ENCODE measurements at regions not wholly inside any gene's neighbourhood (a gene's known extent, or its start where the extent isn't known, plus 50 kb on each side); places are given as distances from the start of the nearest gene placed in this dataset.

GRCh38 chr21:41589131-41589530 is 81.2 kb upstream of the TMPRSS2 start:
- in situ Hi-C loops (cut with HindIII; ENCODE audit: low pct_unique_long_range_greater_than_20kb, low sequenced_read_pairs) = no loop called here
- DNase-seq (ENCODE audit: low read depth) = no peak

- no peak for DNase-seq (ENCODE audit: low read depth)
- in situ Hi-C loops (cut with HindIII; ENCODE audit: low pct_unique_long_range_greater_than_20kb, low sequenced_read_pairs) = no loop called here
Measured at GRCh38 chr21:41585199-41585994, 77.4 kb upstream of the TMPRSS2 start.

DNA sequence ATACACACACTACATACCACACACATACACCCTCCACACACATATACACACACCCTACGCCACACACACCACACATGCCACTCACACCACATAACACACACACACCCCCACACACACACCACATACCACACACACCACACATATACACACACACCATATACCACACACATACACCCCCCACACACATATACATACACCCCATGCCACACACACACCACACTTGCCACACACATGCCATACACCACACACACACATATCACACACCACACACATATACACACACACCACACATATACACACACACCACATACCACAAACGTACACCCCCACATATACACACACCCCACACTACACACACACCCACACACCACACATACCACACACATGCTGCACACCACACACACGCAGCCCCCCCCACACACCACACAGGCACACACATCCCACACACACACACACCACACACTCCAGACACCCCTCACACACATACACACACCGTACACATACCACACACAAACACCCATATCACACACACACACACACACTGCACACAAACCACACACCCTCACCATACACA is 76.7 kb upstream of the TMPRSS2 start:
- DNase-seq (ENCODE audit: low read depth) = no peak
- in situ Hi-C loops (cut with HindIII; ENCODE audit: low pct_unique_long_range_greater_than_20kb, low sequenced_read_pairs) = no loop called here

- peak; percentile 77 for DNase-seq (ENCODE audit: low read depth)
- in situ Hi-C loops (cut with HindIII; ENCODE audit: low pct_unique_long_range_greater_than_20kb, low sequenced_read_pairs) = no loop called here
Measured at GRCh38 chr21:41583274-41583790, 75.4 kb upstream of the TMPRSS2 start.

GRCh38 chr21:41582866-41583265 is 74.9 kb upstream of the TMPRSS2 start:
- no peak for DNase-seq (ENCODE audit: low read depth)
- in situ Hi-C loops (cut with HindIII; ENCODE audit: low pct_unique_long_range_greater_than_20kb, low sequenced_read_pairs) = no loop called here

DNA sequence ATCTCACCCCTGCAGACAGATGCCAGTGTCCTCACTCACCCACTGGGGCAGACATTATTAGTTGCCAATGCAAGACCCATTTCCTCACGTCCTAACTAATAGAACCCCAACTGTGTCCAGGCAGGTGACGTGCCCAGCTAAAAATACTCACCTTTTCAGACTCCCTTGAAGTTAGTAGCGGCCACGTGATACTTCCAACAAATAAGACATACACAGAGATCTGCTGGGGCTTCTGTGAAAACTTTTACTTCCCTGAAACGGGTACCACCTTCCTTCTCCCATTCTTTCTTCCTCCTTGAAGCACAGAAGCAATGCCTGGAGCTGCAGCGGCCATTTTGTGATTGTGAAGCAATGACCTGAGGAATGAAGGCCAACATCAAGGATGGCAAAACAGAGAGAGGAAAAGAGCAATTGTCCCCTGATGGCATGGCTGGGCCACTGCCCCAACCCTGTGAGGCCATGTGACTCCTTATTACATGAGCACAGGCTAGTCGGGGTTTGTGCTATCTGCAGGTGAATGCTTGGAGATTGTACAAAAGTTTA is 74.4 kb upstream of the TMPRSS2 start:
- DNase-seq (ENCODE audit: low read depth) = no peak
- in situ Hi-C loops (cut with HindIII; ENCODE audit: low pct_unique_long_range_greater_than_20kb, low sequenced_read_pairs) = no loop called here

DNA sequence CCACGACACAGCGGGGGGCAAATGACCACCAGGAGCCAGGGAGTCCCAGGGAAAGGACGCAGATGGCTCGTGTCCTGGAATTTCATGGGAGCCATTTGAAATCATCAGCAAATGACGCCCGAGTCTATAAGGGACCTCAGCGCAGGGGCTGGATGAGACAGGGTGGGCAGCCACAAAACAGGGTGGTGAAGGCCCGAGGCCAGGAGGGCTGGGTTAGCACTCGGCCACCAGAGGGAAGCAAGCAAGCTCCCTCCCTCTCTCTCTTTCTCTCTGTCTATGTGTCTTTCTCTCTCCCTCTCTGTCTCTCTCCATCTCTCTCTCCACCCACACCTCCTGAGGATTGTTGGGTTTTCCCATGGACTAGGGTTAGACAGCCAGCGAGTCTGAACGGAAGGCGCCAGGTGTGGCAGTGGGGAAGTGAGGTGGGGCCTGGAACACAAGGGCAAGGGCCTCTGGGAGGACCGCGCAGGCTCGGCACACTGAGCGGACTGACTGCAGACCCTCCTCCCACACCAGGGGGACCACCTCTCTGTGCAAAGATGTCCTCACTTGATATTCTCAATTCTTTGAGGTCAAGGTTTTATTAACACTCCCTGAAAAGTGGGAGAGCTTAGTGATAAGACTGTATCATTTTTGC is 73.8 kb upstream of the TMPRSS2 start:
- DNase-seq (ENCODE audit: low read depth) = no peak
- in situ Hi-C loops (cut with HindIII; ENCODE audit: low pct_unique_long_range_greater_than_20kb, low sequenced_read_pairs) = no loop called here

DNA sequence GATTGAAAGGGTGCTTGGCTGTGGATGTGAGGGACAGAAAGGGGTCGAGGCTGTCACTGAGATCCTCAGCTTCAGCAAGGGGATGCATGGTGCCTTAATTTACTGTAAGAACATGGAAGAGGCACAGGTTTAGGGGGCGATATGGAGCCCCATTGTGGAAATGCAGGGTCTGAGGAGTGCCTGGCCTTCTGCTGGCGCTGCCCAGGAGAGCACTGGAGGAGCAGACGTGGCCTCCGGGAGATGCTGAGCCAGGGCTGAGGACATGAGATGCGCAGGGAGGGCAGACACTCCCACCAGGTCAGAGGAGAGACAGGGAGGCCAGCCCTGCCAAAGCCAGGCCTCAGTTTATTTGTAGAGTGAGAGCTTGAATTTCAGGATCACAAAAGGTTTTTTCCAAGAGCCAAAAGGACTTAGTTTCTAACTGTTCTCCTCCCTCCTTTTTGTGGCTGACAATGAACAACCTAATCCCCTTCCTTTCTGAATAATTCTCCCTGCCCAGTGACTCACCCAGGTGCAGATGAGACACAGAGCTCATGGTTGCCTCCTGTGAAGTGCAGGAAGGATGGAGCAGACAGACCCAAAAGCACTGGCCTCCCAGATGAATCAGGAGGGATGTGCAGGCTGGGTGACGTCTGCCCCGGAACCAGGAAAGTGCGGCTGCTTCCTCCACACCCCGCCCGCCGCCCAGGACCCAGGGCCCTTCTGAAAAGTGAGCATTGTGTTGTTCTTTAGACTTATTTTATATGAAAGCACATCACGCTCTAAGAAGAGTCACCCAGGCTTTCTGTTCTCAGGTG is 73.0 kb upstream of the TMPRSS2 start:
- DNase-seq (ENCODE audit: low read depth) = no peak
- in situ Hi-C loops (cut with HindIII; ENCODE audit: low pct_unique_long_range_greater_than_20kb, low sequenced_read_pairs) = no loop called here

DNA sequence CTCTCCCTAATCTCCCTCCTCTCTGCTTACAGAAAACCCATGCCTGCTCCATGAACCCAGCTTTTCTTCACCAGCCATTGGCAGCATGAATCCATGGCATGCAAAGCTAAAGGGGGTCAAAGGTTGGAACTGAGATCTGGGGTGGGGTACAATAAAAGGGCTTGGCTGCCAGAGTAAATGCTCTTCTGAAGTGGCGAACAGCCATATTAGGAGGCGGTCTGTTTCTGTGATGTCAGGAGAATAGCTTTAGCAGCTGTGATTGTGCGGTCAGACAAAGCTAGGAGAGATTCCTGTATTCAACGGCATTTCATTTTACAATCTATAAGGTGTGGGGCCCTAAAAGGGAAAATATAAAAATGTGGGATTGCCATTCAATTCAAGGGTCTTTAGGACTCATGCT is 71.7 kb upstream of the TMPRSS2 start:
- in situ Hi-C loops (cut with HindIII; ENCODE audit: low pct_unique_long_range_greater_than_20kb, low sequenced_read_pairs) = no loop called here

GRCh38 chr21:41578716-41579115 is 70.8 kb upstream of the TMPRSS2 start:
- in situ Hi-C loops (cut with HindIII; ENCODE audit: low pct_unique_long_range_greater_than_20kb, low sequenced_read_pairs) = no loop called here
- no peak for DNase-seq (ENCODE audit: low read depth)

More for the DNA sequence above, 71.7 kb upstream of the TMPRSS2 start:
- DNase-seq (ENCODE audit: low read depth) = no peak

DNA sequence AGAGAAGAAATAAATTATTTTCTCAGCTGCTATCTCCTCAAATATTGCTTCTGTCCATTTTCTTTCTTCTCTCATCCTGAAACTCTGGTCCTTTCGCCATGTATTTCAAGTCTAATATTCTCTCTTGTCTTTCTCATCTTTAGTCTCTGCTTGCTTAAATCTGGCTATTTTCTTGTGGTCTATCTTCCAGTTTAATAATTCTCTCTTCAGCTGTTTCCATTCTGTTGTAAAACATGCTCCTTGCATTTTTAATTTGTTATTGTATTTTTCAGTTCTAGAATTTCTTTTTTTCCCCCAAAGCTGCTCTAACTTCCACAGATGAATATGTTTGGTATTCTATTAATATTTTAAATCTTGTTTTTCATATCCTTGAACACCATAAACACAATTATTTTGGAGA is 70.1 kb upstream of the TMPRSS2 start:
- in situ Hi-C loops (cut with HindIII; ENCODE audit: low pct_unique_long_range_greater_than_20kb, low sequenced_read_pairs) = no loop called here
- DNase-seq (ENCODE audit: low read depth) = no peak

GRCh38 chr21:41576013-41576615 is 68.2 kb upstream of the TMPRSS2 start:
- in situ Hi-C loops (cut with HindIII; ENCODE audit: low pct_unique_long_range_greater_than_20kb, low sequenced_read_pairs) = no loop called here
- DNase-seq (ENCODE audit: low read depth) = no peak

DNA sequence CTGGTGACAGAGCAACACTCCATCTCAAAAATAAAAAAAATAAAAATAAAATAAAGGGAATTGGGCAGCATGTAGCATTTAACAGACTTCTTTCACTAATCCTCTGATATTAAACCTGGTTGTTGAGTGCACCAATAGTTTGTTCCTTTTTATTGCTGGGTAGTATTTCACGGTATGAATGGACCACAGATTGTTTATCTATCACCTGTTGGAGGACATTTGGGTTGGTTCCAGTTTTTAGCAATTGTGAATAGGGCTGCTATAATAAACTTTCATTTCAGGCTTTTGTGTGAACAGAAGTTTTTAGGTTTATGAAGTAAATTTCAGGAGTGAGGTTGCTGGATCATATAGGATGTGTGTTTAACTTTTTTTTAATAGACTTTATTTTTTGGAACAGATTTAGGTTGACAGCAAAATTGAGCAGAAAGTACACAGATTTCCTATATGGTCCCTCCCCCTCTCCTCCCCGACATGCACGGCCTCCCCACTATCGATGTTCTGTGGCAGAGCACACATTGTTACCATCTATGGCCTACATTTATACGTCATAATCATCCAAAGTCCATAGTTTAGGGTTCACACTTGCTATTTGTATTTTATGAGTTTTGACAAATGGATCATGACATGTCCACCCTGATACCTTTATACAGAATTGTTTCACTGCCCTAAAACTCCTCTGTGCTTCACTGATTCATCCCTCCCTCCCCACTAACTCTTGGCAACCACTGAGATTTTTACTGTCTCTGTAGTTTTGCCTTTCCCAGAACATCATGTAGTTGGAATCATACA is 66.1 kb upstream of the TMPRSS2 start:
- DNase-seq (ENCODE audit: low read depth) = no peak

GRCh38 chr21:41571938-41572510 is 64.1 kb upstream of the TMPRSS2 start:
- in situ Hi-C loops (cut with HindIII; ENCODE audit: low pct_unique_long_range_greater_than_20kb, low sequenced_read_pairs) = no loop called here
- DNase-seq (ENCODE audit: low read depth) = no peak

More for the DNA sequence above, 66.1 kb upstream of the TMPRSS2 start:
- in situ Hi-C loops (cut with HindIII; ENCODE audit: low pct_unique_long_range_greater_than_20kb, low sequenced_read_pairs) = no loop called here

DNA sequence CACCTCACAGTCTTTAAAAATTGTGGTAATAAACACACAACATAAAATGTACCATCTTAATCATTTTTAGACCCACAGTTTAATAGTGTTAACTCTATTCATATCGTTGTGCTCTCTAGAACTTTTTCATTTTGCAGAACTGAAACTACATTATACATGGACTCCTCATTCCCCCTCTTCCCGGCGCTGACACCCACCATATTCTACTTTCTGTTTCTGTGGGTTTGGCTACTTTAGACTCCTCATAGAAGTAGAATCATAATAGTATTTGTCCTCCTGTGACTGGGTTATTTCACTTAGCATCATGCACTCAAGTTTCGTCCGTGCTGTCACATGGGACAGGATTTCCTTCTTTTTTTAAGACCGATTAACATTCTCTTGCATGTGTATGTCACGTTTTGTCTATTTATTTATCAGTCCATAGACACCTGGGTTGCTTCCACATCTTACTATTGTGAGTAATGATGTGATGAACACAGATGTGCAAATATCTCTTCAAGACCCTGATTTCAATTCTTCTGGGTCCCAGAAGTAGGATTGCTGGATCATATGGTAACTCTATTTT is 62.9 kb upstream of the TMPRSS2 start:
- in situ Hi-C loops (cut with HindIII; ENCODE audit: low pct_unique_long_range_greater_than_20kb, low sequenced_read_pairs) = no loop called here
- DNase-seq (ENCODE audit: low read depth) = no peak

DNA sequence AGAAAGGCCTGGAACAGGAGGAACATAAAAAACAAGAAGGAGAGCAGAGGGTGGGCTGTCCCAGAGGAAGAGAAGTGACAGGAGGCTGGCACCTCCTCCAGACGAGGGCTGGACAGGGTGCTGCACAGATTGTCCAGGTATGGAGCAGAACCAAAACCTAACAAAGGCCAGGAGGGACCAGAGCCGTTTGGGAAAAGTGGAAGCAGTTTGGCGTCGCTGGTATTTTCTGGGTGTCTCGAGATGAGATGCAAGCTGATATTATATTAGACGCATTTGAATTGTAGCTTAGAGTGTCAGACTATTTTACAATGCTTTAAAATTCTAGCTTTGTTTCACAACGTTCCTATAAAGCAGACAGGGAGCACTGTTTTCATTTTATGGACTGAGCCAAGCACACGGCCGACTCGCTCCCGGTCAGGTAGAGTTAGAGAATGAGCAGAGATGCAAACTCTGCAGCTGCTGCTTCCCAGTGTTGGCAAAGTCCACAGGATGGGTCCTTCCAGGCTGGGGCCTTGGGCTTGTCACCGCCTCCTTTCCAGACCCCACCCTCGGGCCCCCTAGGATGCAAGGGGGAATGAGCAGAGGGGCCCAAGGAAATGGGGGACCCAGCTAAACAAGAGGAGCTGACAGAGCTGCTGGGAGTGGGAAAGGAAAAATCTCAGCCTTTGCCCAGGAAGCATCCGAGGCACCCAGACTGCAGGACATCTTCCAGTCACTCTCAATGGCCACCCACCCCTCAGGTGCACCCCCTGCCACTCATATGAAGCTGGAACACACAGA is 60.8 kb upstream of the TMPRSS2 start:
- DNase-seq (ENCODE audit: low read depth) = no peak
- in situ Hi-C loops (cut with HindIII; ENCODE audit: low pct_unique_long_range_greater_than_20kb, low sequenced_read_pairs) = no loop called here

Measured in Caki2 (cell line).